Cerebellar cortex (tissue), 1 donor: ENCODE measurements at regions not wholly inside any gene's neighbourhood (a gene's known extent, or its start where the extent isn't known, plus 50 kb on each side); places are given as distances from the start of the nearest gene placed in this dataset.

Source experiments
- DNase-seq: peaks from one replicate; pipeline ENCODE4 v3.0.0-alpha.2; 2015; ENCODE audit warnings: low spot score

DNA sequence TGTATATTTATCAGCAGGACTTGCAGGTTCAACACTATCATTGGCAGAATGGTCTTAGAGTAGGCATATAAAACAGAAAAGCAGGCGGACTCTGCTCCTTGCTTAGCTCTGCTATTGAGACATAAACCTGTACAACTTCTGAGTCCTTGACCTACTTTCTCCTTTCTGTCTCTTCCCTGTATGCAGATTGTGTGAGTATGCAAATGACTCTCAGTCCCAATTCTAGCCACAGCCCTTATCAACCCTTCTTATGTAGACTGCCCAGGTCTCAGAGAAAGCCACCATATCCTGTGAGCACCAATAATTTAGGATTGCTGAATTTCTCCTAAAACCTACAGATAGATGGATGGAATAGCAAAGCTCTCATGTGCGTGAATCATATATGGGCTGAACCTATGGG, 367.6 kb upstream of the DDI1 start:
- no peak for DNase-seq

- no peak for DNase-seq
These were observed 365.2 kb upstream of the DDI1 start for GRCh38 chr11:103671143-103671651.

DNA sequence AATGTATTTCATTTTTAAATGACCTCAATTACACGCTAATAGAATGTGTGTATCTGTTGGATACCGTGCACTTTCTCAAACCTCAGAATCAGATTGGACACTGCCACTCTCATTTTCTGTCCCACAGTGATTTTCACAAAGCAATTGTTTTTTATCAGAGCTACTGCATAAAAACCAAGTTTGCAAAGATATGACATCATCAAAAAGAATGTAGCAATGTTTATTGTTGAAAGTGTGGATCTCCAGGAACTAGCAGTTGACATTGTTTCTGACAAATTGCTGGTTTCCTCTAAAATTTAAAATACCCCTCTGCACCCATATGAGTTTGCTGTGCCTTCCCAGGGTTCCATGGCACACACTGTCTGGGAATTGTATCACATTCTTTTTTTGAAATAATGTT, 362.7 kb upstream of the DDI1 start:
- DNase-seq: no peak

GRCh38 chr11:103676413-103676812, 360.0 kb upstream of the DDI1 start:
- no peak for DNase-seq

- DNase-seq: no peak
These were observed 355.6 kb upstream of the DDI1 start for GRCh38 chr11:103680826-103681225.

DNA sequence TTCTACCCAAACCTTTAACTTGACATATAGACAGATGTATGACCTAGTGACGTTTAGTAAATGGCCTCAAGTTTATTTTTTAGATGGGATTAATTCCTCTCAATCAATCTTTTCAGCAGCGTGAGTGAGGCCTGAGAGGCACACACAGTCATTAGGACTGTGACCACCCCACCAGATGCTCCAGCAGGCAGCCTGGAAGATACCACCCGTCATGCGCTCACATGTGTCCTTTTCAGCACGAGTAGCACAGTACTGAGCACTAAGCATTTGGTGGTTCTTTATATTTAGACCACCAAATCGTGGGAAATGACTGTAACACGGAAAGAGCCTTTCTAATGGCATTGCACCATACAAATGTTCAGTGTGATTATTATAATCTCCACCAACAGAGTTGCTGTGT, 354.6 kb upstream of the DDI1 start:
- DNase-seq: no peak

GRCh38 chr11:103682318-103683184, 353.9 kb upstream of the DDI1 start:
- peak; percentile 82 for DNase-seq

DNA sequence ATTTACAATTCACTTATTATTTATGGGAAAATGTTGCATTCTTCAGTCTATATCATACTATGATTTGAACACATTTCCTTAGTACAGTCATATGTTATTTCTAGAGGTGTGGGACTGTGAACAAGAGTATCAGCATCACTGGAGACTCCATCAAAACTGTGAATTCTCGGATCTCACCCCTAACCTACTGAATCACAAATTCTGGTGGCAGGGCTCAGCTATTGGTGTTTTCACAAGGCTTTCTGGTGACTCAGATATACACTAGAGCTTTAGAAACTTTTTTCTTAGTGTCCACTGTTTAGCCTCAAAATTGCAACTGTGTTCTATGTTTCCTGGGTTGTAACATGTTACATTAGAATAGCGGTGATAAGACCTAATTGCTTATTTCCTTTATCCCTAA, 352.9 kb upstream of the DDI1 start:
- DNase-seq: no peak

DNA sequence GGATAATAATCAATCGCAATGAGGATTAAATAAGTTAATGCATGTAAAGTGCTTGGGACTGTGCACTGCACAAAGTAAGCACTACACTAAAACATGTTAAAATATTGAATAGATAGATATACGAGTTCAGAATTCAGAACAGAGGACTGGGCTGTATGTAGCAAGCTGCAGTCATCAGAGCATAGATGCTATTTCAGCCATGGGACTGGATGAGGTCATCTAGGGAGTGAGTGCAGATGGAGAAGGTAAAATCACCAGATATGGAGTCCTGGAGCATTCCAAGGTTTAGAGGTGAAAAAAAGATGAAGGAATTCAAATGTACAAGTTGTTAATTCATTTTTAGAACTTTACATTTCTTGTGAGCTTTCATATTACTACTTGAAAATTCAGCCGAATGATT, 347.5 kb upstream of the DDI1 start:
- DNase-seq: no peak

DNA sequence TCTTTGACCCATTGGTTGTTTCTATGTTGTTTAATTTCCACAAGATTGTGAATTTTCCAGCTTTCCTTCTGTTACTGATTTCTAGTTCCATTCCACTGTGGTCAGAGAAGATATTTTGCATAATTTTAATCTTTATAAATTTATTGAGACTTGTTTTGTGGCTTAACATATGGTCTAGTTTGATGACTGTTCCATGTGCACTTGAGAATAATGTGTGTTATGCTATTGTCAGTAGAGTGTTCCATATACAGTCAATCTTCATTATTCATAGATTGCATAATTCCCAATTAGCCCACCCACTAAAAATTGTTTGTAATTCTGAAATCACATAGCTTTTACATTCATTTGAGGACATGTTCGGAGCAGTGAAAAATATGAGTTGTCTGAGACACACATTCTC, 346.1 kb upstream of the DDI1 start:
- no peak for DNase-seq

DNA sequence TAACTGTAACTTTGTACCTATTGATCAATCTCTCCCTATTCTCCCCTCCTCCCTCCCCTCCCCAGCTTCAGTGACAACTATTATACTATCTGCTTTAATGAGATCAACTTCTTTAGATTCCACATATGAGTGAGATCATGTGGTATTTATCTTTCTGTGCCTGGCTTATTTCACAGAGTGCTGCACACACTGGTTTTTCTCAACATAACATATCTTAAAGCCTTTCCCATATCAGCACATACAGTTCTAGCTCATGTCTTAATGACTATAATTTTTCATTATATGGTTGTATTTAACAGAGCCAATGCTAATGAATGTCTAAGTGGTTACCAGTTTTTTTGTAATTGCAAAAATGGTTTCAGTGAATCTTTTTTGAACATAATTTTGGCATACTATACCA, 340.3 kb upstream of the DDI1 start:
- DNase-seq: no peak

GRCh38 chr11:103699216-103699615, 337.2 kb upstream of the DDI1 start:
- peak; percentile 39 for DNase-seq

- no peak for DNase-seq
These were observed 336.8 kb upstream of the DDI1 start for GRCh38 chr11:103699656-103700055.

GRCh38 chr11:103700622-103701021, 335.8 kb upstream of the DDI1 start:
- peak; percentile 5 for DNase-seq

DNA sequence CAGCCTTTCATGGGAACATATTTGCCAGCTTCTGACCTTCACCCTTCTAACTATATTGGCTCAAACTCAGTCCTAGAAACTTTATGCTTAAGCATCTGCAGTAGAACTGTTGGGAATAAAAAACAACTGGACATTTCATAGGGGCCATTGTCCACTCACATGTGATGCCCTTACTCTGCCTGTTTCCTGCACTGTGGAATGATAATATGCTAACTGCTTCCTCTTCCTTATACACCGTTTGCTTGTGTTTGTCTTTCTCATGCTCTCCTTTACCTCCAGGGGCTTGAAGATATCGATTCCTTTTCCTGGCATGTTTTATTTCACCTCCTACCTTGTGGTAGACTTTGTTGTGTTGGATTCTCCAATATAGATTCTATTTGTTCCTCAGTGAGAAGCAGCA, 333.0 kb upstream of the DDI1 start:
- DNase-seq: no peak

DNA sequence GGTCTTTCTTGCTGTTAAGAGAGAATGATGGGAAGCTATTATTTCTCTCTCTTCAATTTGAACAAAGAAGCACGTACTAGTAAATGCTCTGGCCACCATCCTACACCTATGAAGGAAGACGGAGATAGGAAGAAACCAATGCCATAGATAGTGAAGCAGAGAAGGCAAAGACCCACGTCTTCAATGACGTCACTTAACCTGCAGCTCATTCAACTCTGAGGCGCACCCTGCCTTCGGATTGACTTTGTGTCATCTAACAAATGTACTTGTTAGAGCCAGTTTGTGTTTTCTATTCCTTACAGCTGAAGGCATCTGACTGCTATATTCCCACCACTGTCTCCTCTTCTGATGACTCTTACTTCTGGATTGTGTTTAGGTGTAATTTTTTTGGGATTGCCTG, 332.5 kb upstream of the DDI1 start:
- DNase-seq: no peak

- no peak for DNase-seq
These were observed 330.8 kb upstream of the DDI1 start for GRCh38 chr11:103705642-103706041.

GRCh38 chr11:103709371-103709770, 327.1 kb upstream of the DDI1 start:
- no peak for DNase-seq

DNA sequence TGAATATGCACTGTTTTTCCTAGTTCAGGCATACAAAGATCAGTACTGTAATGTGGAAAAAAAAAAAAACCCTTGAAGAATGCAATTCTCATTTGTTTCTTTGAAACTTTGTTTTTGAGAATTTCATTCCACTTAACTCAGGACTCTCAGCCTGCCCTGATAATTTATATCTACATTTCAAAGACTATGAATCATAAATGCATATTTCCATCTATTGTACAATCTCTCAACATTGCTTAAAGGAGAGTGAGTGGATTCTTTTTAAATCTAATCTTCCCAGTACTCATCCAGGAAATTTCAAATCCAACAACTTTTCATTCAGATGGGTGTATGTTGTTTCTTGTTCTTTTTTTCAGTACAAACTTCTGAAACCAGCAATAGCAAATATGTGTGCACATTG, 322.2 kb upstream of the DDI1 start:
- DNase-seq: no peak

- DNase-seq: no peak
These were observed 320.1 kb upstream of the DDI1 start for GRCh38 chr11:103716363-103716762.

DNA sequence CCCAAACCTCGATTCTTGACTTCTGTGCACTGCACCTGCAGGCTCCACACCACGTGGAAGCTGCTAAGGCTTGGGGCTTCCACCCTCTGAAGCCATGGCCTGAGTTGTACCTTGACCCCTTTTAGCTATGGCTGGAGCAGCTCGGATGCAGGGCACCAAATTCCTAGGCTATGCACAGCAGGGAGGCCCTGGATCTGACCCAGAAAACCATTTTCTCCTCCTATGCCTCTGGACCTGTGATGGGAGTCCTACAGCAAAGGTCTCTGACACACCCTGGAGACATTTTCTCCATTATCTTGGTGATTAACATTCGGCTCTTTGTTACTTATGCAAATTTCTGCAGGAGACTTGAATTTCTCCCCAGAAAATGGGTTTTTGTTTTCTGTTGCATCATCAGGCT, 309.2 kb upstream of the DDI1 start:
- no peak for DNase-seq

DNA sequence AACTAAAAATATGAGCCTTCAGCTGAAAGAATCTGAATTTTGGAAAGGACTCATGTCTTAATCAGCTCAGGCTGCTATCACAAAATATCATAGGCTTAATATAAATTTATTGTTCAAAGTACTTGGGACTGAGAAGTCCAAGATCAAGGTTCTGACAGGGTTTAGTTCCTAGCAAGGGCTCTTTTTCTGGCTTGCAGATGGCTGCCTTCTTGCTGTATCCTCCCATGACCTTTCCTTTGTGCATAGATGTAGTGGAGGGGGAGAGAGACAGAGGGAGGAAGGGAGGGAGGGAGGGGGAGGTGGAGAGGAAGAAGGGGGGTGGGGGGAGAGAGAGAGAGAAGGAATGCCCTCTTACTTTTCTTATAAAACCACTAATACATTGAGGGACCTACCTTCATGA, 306.8 kb upstream of the DDI1 start:
- no peak for DNase-seq

DNA sequence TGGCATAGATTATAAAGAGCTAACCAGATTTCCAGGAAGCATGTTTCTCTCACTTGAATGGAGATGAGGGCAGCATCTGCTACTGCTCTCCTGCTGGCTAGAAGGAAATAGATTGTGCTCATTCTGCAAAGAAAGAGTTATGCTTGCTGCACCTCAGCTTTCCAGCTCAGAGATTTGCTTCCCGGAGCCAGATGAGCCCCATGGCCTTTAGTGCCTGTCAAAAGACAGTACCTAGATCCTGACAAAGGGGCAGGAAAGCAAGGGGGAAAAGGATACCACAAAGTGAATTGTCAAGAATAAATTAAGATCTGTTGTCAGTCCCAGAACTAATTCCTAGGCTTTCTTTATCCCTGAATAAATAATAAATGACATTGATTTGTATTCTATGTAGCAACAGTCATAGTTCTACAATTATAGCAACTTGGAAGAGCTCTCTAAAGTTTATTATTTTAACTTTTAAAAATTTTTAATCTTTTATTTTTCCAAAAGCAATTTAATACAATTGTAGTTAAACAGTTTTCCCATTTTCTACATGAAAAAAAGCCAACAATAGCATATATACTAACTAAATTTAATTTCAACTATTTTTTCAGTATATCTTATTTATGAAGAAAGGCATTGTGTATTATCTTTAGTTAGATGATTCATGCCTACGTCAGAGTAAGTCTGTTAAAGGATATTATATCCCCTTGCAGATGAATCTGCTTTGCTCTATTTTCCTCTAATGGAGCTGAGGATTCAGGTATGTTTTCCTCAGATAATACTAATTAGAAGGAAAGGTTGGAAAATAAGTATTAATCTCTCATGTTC, 306.1 kb upstream of the DDI1 start:
- peak; percentile 89 for DNase-seq
